AG04449 (cell line): ENCODE measurements at regions not wholly inside any gene's neighbourhood (a gene's known extent, or its start where the extent isn't known, plus 50 kb on each side); places are given as distances from the start of the nearest gene placed in this dataset.

Source experiments
- CTCF ChIA-PET: fragments of 350-600 bp; formaldehyde crosslinking; extraction: SDS; loops from one replicate; lab custom pipeline; 2021; ENCODE audit warnings: antibody characterized with exemption; lab: Yijun Ruan, JAX
- POLR2A ChIA-PET: fragments of 400-600, 350-600 bp; formaldehyde crosslinking; extraction: SDS; loops from one replicate; lab custom pipeline; 2020; ENCODE audit warnings: antibody characterized with exemption, inconsistent platforms; lab: Yijun Ruan, JAX
- DNase-seq: peaks from one replicate; pipeline ENCODE4 v3.0.0-alpha.2; 2010; ENCODE audit warnings: low read depth, low spot score
- H3K4me3 ChIP-seq: 2 replicates; pipeline ENCODE4 v1.5.1; 2011; ENCODE audit warnings: low read depth, mild to moderate bottlenecking, control low read depth, low read length
- TF ChIP-seq, protein P1 (sequence below): IDR thresholded peaks from one replicate; pipeline ENCODE4 v1.5.1; 2011; ENCODE audit warnings: mild to moderate bottlenecking, moderate library complexity, low read length, control low read depth, inconsistent platforms; ENCODE audit not compliant: insufficient read depth; ENCODE audit errors: missing control alignments

DNA sequence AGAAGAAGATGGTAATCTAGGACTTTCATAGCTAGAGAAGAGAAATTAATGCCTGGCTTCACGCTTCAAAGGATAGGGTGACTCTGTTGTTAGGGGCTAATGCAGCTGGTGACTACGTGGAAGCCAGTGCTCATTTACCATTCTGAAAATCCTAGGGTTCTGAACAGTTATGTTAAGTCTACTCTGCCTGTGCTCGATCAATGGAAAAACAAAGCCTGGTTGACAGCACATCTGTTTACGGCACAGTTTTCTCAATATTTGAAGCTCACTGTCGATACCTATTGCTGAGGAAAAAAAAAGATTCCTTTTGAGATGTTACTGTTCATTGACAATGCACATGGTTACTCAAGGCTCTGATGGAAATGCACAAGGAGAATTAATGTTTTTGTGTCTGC lies 182.6 kb upstream of the NUDT6 start:
- ChIA-PET POLR2A (no interaction called here), CTCF (interaction anchor here (0.9 to 2.4 kb wide), 6 partner anchors 12 to 1159 kb away, joined by 3 to 11 read pairs (median 4); no protein-coding TSS in a partner anchor)
- DNase-seq, result no peak
- TF ChIP-seq, protein P1, sequence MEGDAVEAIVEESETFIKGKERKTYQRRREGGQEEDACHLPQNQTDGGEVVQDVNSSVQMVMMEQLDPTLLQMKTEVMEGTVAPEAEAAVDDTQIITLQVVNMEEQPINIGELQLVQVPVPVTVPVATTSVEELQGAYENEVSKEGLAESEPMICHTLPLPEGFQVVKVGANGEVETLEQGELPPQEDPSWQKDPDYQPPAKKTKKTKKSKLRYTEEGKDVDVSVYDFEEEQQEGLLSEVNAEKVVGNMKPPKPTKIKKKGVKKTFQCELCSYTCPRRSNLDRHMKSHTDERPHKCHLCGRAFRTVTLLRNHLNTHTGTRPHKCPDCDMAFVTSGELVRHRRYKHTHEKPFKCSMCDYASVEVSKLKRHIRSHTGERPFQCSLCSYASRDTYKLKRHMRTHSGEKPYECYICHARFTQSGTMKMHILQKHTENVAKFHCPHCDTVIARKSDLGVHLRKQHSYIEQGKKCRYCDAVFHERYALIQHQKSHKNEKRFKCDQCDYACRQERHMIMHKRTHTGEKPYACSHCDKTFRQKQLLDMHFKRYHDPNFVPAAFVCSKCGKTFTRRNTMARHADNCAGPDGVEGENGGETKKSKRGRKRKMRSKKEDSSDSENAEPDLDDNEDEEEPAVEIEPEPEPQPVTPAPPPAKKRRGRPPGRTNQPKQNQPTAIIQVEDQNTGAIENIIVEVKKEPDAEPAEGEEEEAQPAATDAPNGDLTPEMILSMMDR, result no peak
- no peak overlapping the region for H3K4me3 ChIP-seq

- DNase-seq, result no peak
- ChIA-PET CTCF (interaction anchor here (0.9 to 2.4 kb wide), 2 partner anchors 554 kb away, joined by 3 to 11 read pairs; no protein-coding TSS in a partner anchor), POLR2A (no interaction called here)
- TF ChIP-seq, protein P1, result no peak
- H3K4me3 ChIP-seq, result no peak overlapping the region
Measured at GRCh38 chr4:123106747-123107146, 184.3 kb upstream of the NUDT6 start.

DNA sequence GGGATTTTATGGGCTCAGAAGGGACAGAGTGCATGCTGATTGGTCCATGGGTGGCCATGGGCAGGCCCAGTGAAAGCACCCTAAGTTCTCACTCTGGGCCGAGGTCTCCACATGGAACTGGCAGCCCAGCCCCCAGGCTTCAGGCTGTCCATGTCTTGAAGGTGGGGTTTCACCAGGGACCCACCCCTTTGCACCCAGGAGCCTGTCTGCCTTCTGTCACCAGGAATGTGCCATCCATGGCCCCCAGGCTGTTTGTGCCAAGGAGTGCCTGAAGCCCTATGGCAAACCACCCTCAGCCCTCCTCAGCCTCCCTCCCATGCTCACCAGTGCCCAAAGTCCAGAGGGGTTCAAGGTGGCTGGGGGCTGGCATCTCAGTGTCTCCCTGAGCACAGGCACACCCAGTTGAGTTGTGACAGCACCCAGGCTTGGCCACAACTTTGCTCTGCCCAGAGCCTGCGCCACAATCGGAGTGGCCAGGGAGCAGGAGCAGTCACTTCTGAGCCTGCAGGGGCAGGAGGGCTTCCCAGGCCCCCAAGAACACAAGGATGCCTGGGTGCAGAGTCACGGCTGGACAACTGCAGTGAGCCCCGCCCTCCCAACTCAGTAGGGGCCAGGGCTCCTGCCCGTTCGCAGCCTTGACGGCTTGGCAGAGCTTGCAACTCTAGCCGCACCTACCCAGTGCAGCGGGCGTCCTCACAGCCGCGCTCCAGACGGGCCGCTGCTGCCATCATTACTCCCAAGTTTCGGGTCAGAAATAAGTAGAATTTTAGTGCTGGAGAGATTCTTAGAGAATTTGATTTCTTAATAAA lies 185.3 kb upstream of the NUDT6 start:
- no peak overlapping the region for H3K4me3 ChIP-seq
- no peak for DNase-seq
- ChIA-PET POLR2A (no interaction called here), CTCF (interaction anchor here (0.9 kb wide), 1 partner anchor 553 kb away, joined by 3 read pairs; no protein-coding TSS in a partner anchor)
- TF ChIP-seq, protein P1, result no peak

GRCh38 chr4:123109139-123109538 lies 186.7 kb upstream of the NUDT6 start:
- H3K4me3 ChIP-seq, result no peak overlapping the region
- TF ChIP-seq, protein P1, result no peak
- ChIA-PET POLR2A (no interaction called here), CTCF (interaction anchor here (1.2 kb wide), 1 partner anchor 551 kb away, joined by 4 read pairs; no protein-coding TSS in a partner anchor)
- DNase-seq, result no peak

GRCh38 chr4:123110147-123110546 lies 187.8 kb upstream of the NUDT6 start:
- H3K4me3 ChIP-seq, result no peak overlapping the region
- TF ChIP-seq, protein P1, result no peak
- POLR2A ChIA-PET, result no interaction called here
- CTCF ChIA-PET, result interaction anchor here (1.0 to 2.1 kb wide), 3 partner anchors 9 to 550 kb away, joined by 3 to 7 read pairs (median 4); no protein-coding TSS in a partner anchor
- no peak for DNase-seq

GRCh38 chr4:123110685-123111084 lies 188.3 kb upstream of the NUDT6 start:
- TF ChIP-seq, protein P1, result no peak
- no peak overlapping the region for H3K4me3 ChIP-seq
- ChIA-PET CTCF (interaction anchor here (1.0 to 2.1 kb wide), 2 partner anchors 9 to 281 kb away, joined by 3 to 7 read pairs; no protein-coding TSS in a partner anchor), POLR2A (no interaction called here)
- no peak for DNase-seq
